ENCODE measurements at regions not wholly inside any gene's neighbourhood (a gene's known extent, or its start where the extent isn't known, plus 50 kb on each side); places are given as distances from the start of the nearest gene placed in this dataset.

DNA sequence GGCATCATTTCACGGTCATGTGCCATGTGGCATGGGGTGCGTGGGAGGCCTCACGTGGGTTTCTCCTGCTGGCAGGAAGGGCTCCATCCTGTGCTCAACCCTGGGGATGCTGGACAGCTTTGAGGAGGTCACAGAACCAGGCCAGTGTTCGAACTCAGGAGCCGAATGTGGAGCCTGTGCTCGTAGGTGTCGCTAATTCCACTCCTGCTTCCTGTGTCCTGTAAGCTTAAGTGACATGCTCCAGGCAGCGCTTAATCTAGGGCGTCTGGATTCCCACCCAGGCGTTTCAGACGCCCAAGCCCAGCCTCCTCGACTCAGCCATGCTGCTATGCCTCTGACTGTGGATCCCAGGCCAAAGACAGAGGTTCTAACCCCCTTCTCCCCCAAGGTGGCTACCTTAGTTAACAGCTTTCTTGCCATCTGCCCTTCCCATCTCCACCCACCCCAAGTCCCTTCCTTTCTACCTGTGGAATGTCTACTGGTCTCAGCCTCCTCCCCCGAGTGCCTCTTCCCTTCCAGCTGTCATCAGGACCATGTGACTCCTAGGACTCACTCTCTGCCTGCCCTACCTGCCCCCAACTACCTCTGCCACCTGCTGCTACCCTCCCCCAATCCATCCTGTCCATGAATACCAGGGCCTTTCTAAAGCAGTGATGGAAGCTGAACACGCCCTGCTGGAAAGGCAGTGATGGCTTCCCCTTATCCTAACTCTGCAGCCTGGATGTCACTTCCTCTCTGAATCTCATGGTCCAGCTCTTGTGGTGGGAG lies 255.1 kb downstream of the CDH26 start:
- DNase-seq (ENCODE audit: low read depth): no peak

DNA sequence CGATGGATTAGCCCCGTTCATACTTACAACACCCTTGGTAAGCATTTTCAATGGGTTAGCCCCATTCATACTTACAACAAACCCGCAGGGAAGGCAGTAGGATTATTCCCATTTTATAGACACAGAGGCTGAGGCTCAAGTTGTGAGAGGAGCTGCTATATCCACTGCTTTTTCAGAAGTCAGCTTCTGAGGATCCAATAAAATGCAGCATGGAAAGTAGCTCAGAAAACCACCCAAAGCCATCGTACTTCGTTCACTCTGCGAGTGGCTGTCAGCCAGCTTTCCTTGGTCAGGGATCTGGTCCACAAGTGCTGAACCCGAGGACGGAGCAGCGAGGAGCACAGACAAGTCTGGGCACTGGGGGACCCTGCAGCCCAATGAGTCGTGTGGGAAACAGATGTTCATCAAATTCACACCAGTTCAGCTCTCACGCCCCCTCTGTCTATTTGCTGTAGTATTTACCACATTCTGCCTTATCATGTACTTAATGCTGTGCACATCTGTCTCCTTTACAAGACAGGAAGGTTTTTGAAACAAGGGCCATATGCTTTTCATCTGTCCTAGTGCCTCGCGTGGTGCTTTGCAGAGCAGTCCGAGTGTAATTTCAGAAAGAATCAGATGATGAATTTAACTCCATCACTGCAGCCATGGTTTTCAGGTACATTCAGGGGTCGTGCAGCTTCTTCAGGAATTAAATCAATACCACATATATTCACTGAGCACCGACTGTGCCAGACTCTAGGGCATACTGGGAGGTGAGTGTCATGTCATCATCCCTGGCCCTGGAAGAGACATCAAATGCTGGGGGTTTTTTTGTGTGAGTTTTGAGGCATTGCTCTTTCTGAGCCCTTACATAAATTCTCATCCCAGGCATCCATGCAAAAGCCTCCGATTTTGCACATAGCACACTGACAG lies 256.9 kb downstream of the CDH26 start:
- DNase-seq (ENCODE audit: low read depth): no peak

DNA sequence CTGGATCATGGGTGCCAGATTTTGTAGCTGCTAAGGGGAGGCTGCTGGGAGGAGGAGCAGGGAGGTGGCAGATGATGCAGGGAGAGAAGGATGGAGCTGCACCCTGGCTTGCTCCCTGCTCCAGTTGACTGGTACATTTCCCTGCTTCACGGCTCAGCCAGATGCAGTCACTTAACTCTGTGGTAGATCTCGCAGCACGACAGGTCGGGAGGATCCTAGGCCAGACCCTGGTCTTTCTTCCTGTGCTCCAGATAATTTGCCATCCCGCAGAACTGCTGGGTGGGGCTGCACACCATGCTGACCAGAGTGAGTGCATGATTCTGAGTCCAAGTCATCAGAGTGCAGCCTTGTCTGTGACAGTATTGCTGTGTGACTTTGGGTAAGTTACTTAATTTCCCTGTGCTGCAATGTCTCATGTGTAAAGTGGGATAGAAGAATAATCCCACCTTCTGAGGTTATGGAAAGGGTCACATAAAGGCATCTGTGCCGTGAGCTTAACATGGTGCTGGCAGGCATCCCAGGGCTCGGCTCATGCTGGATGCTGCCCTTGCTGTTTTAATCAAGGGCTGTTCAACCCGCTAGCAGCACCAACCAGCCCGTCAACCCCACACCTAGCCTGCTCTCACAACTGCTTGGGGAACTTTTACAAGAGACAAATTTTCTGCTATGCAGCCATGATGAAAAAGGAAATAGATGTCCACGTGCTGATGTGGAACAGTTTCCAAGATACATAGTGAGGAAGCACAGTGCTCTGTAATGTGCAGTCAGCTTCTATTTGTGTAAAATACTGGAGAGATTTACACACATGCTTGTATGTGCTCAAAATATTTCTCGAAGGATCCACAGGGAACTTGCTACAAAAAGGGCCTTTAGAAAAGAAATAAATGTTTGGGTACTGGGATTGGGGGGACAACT lies 257.9 kb downstream of the CDH26 start:
- no peak for DNase-seq (ENCODE audit: low read depth)

DNA sequence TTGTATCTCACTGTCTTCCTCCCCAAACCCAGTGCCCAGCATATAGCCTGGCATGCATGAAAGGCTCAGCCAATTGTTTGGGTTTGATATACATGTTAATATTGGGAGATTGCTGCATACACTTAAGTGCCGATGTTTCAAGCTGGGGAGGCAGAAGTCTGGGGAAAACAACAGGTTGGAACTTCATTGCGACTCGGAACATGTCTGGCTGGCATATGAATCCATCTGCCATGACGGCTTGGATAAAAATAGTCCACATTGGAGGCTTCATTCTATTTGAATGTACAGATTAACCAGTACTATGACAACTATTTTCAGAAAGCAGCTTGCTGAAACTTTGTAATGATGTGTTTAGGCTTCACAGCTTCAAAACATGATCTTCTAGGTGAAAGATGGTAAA lies 261.0 kb downstream of the CDH26 start:
- no peak for DNase-seq (ENCODE audit: low read depth)

DNA sequence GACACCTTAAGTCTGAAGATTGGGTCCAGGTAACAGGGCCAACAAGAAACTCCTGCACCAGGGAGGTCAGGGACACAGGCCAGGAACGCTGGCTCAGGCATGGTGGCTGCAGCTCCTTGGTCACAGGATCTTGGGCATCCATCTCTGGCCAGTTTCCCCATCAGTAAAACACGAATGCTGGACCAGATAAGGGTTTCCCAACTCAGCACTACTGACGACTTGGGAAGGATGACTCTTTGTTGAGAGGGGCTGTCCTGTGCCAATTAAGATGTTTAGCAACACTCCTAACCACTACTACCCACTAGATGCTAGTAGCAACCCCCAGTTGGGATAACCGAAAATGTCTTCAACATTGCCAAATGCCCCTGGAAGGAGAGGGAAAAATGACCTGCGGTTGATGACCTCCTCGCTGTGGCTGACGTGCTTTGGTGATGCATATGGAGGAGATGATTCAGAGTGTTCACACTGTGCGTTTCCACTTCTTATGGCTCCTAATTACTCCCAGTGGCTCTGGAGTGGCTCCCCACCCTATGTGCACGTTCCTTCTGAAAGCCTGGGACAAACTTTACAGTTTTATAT lies 261.9 kb downstream of the CDH26 start:
- DNase-seq (ENCODE audit: low read depth): no peak

DNA sequence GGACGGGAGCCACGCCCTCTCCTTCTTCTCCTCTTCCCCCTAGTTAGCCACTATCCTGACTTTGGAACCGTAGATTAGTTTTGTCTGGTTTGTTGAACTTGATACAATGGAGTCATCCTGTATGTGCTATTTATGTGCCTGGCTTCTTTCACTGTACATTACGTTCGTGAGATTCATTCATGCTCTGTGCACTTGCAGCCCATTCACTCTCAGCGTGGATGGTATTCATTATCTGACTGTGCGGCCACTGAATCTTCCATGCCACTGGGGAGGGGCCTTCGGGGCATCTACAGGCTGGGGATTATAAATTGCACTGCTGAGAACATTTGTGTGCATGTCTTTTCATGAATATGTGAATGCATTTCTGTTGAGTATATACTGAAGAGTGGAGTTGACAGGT lies 262.5 kb downstream of the CDH26 start:
- no peak for DNase-seq (ENCODE audit: low read depth)

DNA sequence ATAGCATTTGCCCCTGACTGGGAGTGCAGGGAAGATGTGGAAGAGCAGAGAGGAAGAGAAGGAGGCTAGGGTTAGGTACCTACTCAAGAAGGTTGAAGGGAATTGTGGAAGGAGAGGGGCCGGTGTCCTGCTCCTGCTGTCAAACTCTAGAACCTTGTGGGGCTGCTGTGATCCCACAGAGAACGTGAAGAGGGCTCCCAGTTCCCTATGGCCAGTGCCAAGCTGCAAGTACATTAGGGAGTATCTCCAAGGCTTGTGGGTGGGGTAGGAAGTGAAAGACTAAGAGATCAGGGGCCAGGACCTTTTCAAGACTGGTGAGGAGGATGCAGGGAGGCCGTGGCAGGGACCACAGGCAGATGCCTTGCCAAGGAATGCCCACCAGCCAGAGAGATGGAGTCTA lies 263.4 kb downstream of the CDH26 start:
- DNase-seq (ENCODE audit: low read depth): no peak

DNA sequence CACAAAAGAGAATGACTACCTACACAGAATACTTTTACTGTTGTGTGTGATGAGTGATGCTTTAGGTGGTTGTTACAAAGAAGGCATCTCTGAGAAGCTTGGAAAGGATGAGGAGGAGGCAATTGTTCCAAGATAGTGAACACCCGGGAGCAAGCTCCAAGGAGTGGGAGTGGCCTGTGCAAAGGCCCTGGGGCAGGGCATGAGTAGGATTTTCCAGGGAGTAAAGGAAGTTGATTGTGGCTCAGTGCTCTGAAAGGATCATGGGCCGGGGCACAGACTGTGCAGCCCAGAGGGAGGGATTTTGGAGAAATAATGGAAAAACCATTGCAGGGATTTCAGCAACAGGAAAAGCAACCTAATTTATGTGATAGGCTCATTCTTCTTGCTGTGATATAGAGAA lies 264.3 kb downstream of the CDH26 start:
- DNase-seq (ENCODE audit: low read depth): no peak

DNA sequence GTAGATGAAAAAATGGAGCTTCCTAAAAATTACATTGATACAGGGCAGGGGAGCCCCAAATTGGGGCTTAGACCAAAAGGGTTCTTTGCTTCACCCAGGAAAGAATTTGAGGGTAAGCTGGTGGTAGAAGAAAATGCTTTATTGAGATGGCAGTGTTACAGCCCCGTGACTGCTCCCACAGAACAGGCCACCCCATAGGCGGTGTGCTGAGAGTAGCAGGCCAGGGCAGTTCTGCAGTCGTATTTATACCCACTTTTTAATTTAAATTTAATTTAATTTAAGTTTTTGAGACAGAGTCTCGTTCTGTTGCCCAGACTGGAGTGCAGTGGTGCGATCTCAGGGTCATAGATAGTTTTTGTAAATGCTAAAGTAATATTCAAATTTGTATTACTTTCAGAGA lies 265.0 kb downstream of the CDH26 start:
- no peak for DNase-seq (ENCODE audit: low read depth)

DNA sequence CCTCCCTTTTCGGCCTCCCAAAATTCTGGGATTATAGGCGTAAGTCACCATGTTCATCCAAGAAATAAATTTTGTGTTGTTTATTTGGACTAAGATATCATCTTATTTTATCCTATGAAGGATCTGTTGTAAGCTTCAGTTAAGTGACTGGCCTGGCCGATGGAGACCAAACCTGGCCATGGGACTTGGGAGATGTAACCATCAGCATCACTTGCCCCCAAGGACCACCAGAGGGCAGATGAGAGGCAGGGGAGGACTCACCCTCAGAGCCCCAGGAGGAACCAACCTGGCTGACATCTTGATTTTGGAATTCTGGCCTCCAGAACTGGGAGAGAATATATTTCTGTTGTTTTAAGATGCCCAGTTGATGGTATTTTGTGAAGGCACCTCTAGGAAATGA lies 266.7 kb downstream of the CDH26 start:
- no peak for DNase-seq (ENCODE audit: low read depth)

DNA sequence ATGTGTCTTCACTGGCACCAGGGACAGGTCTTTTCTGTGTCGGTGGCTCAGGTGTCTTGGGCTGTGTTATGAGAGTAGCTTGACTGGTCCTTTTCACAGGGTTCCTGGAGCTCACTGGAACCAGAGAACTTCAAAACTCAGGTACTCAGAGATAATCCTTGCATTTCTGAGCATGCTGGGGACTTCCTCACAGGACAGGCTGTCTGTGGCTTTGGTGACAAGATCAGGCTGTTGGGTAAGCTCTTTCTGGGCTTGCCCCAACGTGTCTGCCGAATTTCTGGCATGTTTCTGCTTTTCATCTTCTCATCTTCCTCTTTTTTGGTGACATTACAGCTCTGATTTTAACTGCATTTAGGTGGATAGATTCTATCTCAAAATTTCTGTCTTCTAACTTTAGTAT lies 270.0 kb downstream of the CDH26 start:
- no peak for DNase-seq (ENCODE audit: low read depth)

DNA sequence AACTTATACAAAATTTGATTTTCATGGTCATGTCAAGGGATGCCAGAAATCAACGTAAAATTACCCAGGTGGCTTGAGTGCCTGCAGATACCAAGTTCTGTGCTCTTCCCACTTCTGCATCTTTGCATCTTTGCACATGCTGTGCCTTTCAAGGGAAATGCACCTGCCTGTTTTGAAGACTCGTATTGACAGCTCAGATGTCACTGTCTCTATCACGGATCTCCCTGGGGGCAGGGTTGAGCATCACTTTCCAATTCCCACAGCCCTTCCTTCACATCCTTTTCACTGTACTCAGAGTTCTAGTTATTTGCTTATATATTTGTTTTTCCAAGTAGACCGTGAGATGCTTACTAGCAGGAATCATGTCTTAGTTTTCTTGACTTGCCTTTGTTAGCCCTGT lies 274.2 kb downstream of the CDH26 start:
- DNase-seq (ENCODE audit: low read depth): no peak

DNA sequence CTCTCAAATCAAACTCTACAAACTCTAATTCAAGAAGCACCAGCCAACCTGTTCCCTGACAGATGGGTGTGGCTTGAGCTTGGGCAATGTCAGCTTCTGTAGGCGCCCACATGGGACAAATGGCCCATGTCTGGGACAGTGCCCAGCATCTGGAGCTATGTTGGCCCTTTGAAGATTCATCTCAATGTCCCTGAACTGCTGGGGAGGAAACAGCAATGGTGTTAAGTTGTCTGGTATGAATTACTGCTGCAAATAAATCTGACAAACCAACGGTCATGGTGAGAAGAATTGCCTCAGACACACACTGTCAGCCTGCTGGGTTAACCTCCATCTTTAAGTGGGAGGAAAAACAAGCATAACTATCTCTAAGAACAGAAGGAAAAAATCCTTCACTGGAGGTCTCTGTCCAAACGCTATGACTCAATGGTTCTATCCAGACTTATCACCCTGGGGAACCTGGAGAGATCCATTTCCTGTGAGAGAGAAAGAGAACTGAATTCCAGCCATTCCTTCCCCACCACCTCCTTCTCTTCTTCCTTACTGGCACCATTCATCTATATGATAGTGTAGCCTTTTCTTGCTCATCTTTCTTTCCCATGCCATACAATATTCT lies 274.9 kb downstream of the CDH26 start:
- DNase-seq (ENCODE audit: low read depth): no peak

DNA sequence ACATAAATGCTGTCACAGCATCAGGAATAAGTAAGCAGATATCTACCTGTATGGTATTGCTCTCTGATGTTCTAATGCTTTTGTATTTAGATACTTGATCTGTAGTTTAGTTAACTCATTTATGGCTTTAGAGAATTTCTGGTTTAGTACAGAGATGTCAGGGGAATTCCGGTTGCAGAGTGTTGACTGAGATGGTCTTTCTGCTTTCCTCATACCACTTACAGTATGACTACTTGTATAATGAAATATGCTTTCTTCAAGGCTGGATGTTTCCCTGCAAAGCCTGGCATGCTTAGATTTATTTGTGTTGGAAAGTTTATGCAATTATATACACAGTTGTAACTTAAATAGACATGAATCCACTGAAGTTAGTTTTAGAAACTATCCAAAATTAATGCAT lies 278.4 kb downstream of the CDH26 start:
- no peak for DNase-seq (ENCODE audit: low read depth)

DNA sequence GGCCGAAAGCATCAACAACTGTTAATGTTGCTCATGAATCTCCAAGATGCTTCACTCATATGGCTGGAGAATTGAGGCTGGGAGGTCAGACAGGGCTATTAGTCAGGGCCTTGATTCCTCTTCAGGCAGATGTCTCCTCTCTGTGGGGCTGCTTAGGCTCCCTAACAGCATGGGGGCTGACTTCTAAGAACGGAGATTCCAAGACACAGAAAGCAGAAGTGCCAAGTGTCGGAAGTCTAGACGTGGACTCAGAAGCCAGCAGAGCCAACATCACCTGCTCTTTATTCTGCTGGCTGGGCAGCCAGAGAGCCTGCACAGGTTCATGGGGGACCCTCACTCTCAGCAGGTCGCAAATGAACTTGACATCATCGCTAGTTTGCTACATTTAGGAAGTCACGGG lies 279.8 kb downstream of the CDH26 start:
- no peak for DNase-seq (ENCODE audit: low read depth)

DNA sequence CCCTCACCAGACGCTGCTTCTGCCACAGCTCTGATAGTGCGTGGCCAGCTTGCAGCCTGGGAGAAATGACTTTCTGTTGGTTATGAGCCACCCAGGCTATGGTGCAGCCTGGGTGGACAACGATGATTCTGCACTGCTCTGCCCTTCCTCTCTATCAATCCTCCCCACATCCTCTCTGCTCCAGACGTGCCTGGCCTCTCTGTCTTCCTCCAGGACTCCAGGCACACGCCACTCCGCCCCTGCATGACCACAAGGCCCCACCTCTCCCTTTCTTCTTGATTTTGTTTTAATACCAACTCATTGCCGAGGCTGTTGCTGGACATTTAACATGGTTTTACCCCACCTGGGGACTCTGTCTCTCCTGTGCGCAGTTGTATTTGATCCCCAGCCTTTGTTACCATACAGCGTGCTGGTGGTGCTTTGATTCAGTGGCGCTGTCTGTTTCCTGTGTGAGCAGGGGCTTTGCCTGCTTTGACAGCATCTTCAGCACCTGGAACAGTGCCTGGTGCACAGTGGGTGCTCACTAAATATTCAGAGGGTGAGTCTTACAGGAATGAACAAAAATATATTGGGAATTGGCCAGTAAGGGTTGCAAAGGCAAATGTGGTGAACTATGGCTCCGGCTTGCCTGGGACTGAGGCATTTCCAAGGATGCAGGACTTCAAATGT lies 280.9 kb downstream of the CDH26 start:
- no peak for DNase-seq (ENCODE audit: low read depth)

DNA sequence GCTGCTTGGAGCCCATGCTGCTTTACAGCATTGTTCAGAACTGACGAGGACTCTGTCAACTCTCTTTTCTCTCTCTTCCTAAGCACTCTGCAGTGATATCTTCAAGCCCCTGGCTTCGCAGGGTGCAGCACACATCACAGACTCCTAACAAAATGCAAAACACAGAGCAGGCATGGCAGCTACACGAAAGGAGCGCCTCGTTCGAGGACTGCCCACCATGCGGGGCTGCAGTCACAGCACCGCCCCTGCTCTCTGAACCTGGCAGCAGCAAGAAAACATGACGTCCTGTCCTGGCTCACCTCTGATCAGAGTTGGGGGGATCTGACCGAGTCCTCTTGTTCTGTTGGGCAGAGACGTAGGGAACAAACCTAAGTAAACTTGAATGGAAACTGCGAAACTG lies 281.7 kb downstream of the CDH26 start:
- DNase-seq (ENCODE audit: low read depth): no peak

DNA sequence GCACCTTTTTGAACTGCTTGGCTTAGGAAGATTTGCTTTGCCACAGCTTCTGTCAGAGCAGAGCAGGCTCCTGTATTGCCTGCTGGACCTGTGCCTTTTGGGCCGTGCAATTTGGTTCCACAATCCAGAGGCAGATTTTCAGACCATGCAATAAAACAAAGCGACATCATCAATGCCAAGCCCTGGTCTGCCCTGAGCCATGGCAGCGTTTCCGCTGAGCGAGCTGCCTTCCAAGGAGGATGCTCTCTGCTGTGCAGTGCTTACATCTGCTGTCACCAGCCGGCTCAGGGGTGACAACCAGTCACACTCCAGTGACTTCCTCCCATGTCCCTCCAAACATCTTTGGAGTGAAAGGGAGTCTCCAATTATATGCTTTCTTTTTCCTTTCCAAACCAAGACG lies 282.2 kb downstream of the CDH26 start:
- DNase-seq (ENCODE audit: low read depth): no peak

DNA sequence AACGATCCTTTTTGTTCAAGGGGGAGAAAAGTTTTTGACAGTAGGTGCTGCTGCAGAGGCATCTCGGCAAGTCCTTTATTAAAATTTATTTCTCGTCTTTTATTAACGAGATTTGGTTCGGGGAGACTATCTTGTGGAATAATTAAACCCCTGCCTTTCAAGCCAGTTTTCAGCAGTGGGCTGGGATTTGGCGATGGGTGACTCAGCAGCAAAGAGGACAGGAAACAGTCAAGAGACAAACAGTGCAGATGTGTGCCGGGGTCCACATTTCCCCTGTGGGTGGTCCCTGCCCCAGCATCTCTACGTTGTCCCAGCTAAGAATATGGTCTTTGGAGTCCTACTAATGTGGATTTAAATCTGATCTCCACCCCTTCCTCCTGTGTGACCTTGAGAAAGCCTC lies 282.8 kb downstream of the CDH26 start:
- no peak for DNase-seq (ENCODE audit: low read depth)

DNA sequence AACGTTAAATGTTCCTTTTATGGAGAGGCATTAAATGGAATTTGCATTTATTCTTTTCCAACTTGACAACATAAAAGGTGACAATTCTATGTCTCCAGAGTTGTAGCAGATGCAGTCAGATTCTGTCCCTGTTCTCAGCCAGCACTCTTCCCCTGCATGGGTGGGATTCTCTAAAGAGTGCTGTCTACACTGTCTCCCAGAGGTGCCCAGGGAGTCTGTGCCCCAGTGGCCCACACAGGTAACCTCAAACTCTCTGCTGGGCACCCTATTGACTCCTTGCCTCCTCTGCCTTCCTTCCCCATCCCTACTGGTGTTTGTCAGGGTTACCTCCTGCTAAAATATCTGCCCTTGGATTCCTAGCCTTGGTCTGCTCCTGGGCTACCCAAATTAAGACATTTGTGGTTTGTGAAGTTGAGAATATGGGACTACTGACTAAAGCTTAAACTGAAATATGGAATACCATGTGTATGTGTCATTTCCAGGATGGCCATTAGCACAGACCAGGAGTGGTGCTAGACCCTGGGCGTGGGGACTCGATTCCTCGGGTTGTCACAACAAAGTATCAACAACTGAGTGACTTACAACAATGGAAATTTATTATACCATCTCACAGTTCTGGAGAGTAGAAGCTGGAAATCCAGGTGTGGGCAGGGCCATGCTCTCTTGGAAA lies 284.7 kb downstream of the CDH26 start:
- DNase-seq (ENCODE audit: low read depth): peak; percentile 45
